ENCODE measurements at regions not wholly inside any gene's neighbourhood (a gene's known extent, or its start where the extent isn't known, plus 50 kb on each side); places are given as distances from the start of the nearest gene placed in this dataset.

- Histone ChIP-seq H3K9me2 (ENCODE audit: insufficient read depth) (no peaks in the 10 kb centered on the region), H3F3A (ENCODE audit: insufficient read depth, low read depth) (peaks cover 15% of the 10 kb centered on the region; the same call in 1 of the 2 replicates), H3K4me1 (replicated peaks; ENCODE audit: insufficient read depth) (peaks cover 20% of the 10 kb centered on the region), H3K27me3 (ENCODE audit: insufficient read depth, low read depth) (no peaks in the 10 kb centered on the region), H3K27ac (no peak overlapping the region), H3K4me3 (no peak overlapping the region), H3K4me2 (no peak overlapping the region), H3K79me2 (ENCODE audit: low read depth) (no peaks in the 10 kb centered on the region), H3K36me3 (ENCODE audit: low read depth) (no peaks in the 10 kb centered on the region), H3K9me3 (ENCODE audit: insufficient read depth, low read depth) (no peaks in the 10 kb centered on the region), H2AFZ (no peak overlapping the region), H4K20me1 (ENCODE audit: insufficient read depth) (no peaks in the 10 kb centered on the region)
- TF ChIP-seq EZH2 (IDR thresholded peaks at IDR 0.05; ENCODE audit: low read depth): no peak
- TF ChIP-seq CTCF (conservative IDR thresholded peaks at IDR 0.05): no peak
- intact Hi-C loops (cut with micrococcal nuclease; ENCODE audit: unreplicated experiment): no loop called here
- ChIA-PET CTCF (no interaction called here), POLR2A (ENCODE audit: unreplicated experiment) (no interaction called here)
- BruUV-seq (replicated peaks): no TSS peak
- DNase-seq: no peak
Observed at GRCh38 chr15:62822228-62822627, 220.3 kb upstream of the TPM1 start.

- Histone ChIP-seq H3K4me2 (peak overlapping the region; percentile 17; the same call in 1 of the 2 replicates), H3K4me3 (no peak overlapping the region), H3K79me2 (ENCODE audit: low read depth) (no peaks in the 10 kb centered on the region), H4K20me1 (ENCODE audit: insufficient read depth) (no peaks in the 10 kb centered on the region), H3K9me2 (ENCODE audit: insufficient read depth) (no peaks in the 10 kb centered on the region), H3K9me3 (ENCODE audit: insufficient read depth, low read depth) (no peaks in the 10 kb centered on the region), H3K27ac (0 out of 2 replicates have a peak overlapping the region, but pooled peaks have one; percentile 49), H3K36me3 (ENCODE audit: low read depth) (no peaks in the 10 kb centered on the region), H3K27me3 (ENCODE audit: insufficient read depth, low read depth) (no peaks in the 10 kb centered on the region), H3F3A (ENCODE audit: insufficient read depth, low read depth) (peaks cover 15% of the 10 kb centered on the region; the same call in 1 of the 2 replicates), H2AFZ (no peak overlapping the region), H3K4me1 (replicated peaks; ENCODE audit: insufficient read depth) (peaks cover 20% of the 10 kb centered on the region)
- DNase-seq: no peak
- no TSS peak for BruUV-seq (replicated peaks)
- intact Hi-C loops (cut with micrococcal nuclease; ENCODE audit: unreplicated experiment): no loop called here
- ChIA-PET CTCF (no interaction called here), POLR2A (ENCODE audit: unreplicated experiment) (no interaction called here)
- TF ChIP-seq EZH2 (IDR thresholded peaks at IDR 0.05; ENCODE audit: low read depth) (no peak), CTCF (conservative IDR thresholded peaks at IDR 0.05) (no peak)
Observed at GRCh38 chr15:62823561-62823960, 219.0 kb upstream of the TPM1 start.

- peak in 1 of 2 experiments; percentile 55 for DNase-seq
- ChIA-PET CTCF (no interaction called here), POLR2A (ENCODE audit: unreplicated experiment) (no interaction called here)
- H3K36me3 ChIP-seq (ENCODE audit: low read depth): no peaks in the 10 kb centered on the region
- no peaks in the 10 kb centered on the region for H3K27me3 ChIP-seq (ENCODE audit: insufficient read depth, low read depth)
- TF ChIP-seq EZH2 (IDR thresholded peaks at IDR 0.05; ENCODE audit: low read depth) (no peak), CTCF (conservative IDR thresholded peaks at IDR 0.05) (no peak)
- H3K79me2 ChIP-seq (ENCODE audit: low read depth): no peaks in the 10 kb centered on the region
- no peaks in the 10 kb centered on the region for H4K20me1 ChIP-seq (ENCODE audit: insufficient read depth)
- H3F3A ChIP-seq (ENCODE audit: insufficient read depth, low read depth): peaks cover 15% of the 10 kb centered on the region; the same call in 1 of the 2 replicates
- peaks cover 20% of the 10 kb centered on the region for H3K4me1 ChIP-seq (replicated peaks; ENCODE audit: insufficient read depth)
- no peaks in the 10 kb centered on the region for H3K9me2 ChIP-seq (ENCODE audit: insufficient read depth)
- intact Hi-C loops (cut with micrococcal nuclease; ENCODE audit: unreplicated experiment): no loop called here
- H3K27ac ChIP-seq: peak overlapping the region; percentile 49
- peak overlapping the region; percentile 30; the same call in 1 of the 2 replicates for H3K4me2 ChIP-seq
- H3K9me3 ChIP-seq (ENCODE audit: insufficient read depth, low read depth): no peaks in the 10 kb centered on the region
- H3K4me3 ChIP-seq: no peak overlapping the region
- BruUV-seq (replicated peaks): no TSS peak
- H2AFZ ChIP-seq: no peak overlapping the region
Observed at GRCh38 chr15:62824111-62825015, 218.2 kb upstream of the TPM1 start.
